Common myeloid progenitor, CD34-positive (primary cell): ENCODE measurements at regions not wholly inside any gene's neighbourhood (a gene's known extent, or its start where the extent isn't known, plus 50 kb on each side); places are given as distances from the start of the nearest gene placed in this dataset.

Source experiments
- CTCF ChIA-PET: fragments of 350-600 bp; sonication (Branson Sonifier 250); formaldehyde crosslinking; loops from one replicate; lab custom pipeline; 2021; ENCODE audit warnings: antibody characterized with exemption; lab: Charles Lee
- POLR2A ChIA-PET: fragments of 350-600 bp; sonication (Branson Sonifier 250); formaldehyde crosslinking; loops from one replicate; lab custom pipeline; 2021; ENCODE audit warnings: antibody characterized with exemption; lab: Charles Lee
- DNase-seq, 3 donors: peaks; one replicate each; pipeline versions ENCODE4 v3.0.0 to v3.0.0-alpha.2; 2013
- H3K27ac ChIP-seq, 2 experiments: 1 replicate in 1 of 2; 2 replicates in 1 of 2; pipeline ENCODE4 v1.7.0; 2013; ENCODE audit warnings: inconsistent platforms in 2 of 2, low read length in 2 of 2, mild to moderate bottlenecking in 2 of 2, low read depth in 1 of 2, moderate library complexity in 1 of 2; ENCODE audit not compliant: severe bottlenecking in 2 of 2, insufficient read depth in 1 of 2, poor library complexity in 1 of 2
- H3K27me3 ChIP-seq, 5 experiments: replicated peaks in 2 of 5; 1 replicate in 3 of 5; 2 replicates in 2 of 5; pipeline versions ENCODE4 v1.6.1 to v1.7.0; 2013; ENCODE audit warnings: low read length in 4 of 5, mild to moderate bottlenecking in 2 of 5, moderate library complexity in 2 of 5, inconsistent platforms in 1 of 5; ENCODE audit not compliant: insufficient read depth in 5 of 5, control insufficient read depth in 4 of 5
- H3K36me3 ChIP-seq, 4 experiments: 1 replicate in 2 of 4; 2 replicates in 2 of 4; pipeline versions ENCODE4 v1.6.1 to v1.7.0; 2013; ENCODE audit warnings: low read length in 3 of 4, control low read depth in 1 of 4, mild to moderate bottlenecking in 1 of 4; ENCODE audit not compliant: control insufficient read depth in 4 of 4, insufficient read depth in 4 of 4
- H3K4me1 ChIP-seq, 4 experiments: 1 replicate in 3 of 4; 2 replicates in 1 of 4; pipeline versions ENCODE4 v1.6.1 to v1.7.1; 2013; ENCODE audit warnings: low read length in 3 of 4, mild to moderate bottlenecking in 3 of 4, control low read depth in 1 of 4, inconsistent platforms in 1 of 4, moderate library complexity in 1 of 4; ENCODE audit not compliant: control insufficient read depth in 4 of 4, insufficient read depth in 4 of 4; ENCODE audit errors: control extremely low read depth in 1 of 4
- H3K4me3 ChIP-seq, 7 experiments: 1 replicate in 4 of 7; 2 replicates in 3 of 7; pipeline versions ENCODE4 v1.5.1 to v1.7.0; 2013; ENCODE audit warnings: mild to moderate bottlenecking in 7 of 7, low read length in 6 of 7, moderate library complexity in 6 of 7, inconsistent platforms in 2 of 7, low read depth in 2 of 7, control low read depth in 1 of 7; ENCODE audit not compliant: insufficient read depth in 4 of 7, control insufficient read depth in 1 of 7; ENCODE audit errors: extremely low read depth in 1 of 7
- H3K9me3 ChIP-seq, 5 experiments: 1 replicate in 4 of 5; 2 replicates in 1 of 5; pipeline versions ENCODE4 v1.6.1 to v1.7.1; 2013; ENCODE audit warnings: low read length in 4 of 5, mild to moderate bottlenecking in 2 of 5, inconsistent platforms in 1 of 5, low read depth in 1 of 5, moderate library complexity in 1 of 5; ENCODE audit not compliant: control insufficient read depth in 4 of 5, insufficient read depth in 2 of 5; ENCODE audit errors: control extremely low read depth in 1 of 5
- WGBS: methylation state at CpG from one replicate; pipeline ENCODE4 v1.1.5; 2013; ENCODE audit not compliant: insufficient coverage; 5-methylcytosine and 5-hydroxymethylcytosine counted together

DNA sequence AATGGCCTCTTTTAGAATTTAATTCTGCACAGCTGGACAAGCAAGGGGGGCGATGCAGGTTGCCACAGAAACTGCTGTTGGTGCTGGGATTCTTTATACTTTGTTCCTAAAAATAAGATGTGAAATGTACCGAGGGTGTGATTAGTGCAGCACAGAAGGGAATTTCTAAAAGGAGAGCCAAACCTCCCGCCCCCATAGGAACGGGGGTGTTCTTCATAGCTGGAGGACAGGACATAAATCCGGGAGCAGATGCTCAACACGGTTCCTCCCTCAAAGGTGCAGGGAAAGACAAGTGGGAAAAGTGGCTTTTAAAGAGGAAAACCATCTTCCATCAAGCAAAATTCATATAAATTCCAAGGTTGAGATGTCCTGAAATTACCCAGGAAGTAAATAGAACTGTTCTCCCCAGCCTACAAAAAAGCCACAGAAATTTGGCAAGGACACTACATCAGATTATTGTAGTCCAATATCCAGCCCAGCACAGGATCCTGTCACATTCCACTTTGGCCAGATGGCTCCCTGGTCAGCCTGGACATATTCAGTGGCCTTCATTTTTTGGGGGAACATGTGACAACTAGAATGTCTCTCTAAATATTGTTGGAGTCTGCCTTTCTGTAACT, 51.4 kb upstream of the TMX1 start:
- Histone ChIP-seq H3K9me3 (no peaks in the 10 kb centered on the region), H3K4me3 (no peak overlapping the region), H3K36me3 (no peaks in the 10 kb centered on the region), H3K27ac (no peak overlapping the region), H3K27me3 (no peaks in the 10 kb centered on the region), H3K4me1 (no peaks in the 10 kb centered on the region)
- CTCF ChIA-PET = no interaction called here
- no peak for DNase-seq
- 100% methylated on average over 5 of the region's 6 CpGs for WGBS
- POLR2A ChIA-PET = no interaction called here

DNA sequence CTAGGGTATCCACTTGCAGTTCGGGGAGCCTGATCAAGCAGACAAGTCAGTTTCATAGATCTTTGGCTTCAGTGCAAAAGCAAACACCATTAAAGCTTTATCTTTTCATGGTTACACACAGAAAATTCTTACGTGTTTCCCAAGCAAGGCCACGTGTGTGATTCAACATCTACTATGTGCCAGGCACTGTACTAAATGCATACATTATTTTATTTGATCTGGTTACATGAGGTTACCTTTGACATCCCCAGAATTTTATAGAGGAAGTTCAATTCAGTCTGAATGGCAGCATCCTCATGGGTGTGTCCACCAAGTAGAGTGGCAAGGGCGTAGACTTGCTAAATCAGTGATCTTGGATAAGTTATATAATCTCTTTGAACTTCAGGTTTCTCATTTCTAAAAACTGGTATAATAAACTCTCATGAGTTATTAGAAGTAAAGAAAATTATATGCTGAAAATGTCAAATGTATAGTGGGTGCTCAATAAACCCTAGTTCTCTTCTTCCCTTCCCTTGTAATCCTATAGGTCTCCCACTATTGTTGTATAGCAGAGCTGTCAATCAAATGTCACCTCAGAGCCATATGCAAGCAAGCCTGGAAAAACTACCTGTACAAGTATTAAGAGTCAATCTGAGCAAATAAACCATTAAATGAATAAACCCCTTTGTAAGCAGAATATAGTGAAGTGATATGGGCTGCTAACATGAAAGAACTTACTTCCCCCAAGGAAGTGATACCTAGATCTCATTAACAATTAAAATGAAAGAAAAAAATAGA, 50.3 kb upstream of the TMX1 start:
- 90% methylated on average over 2 of the region's 4 CpGs for WGBS
- no peaks in the 10 kb centered on the region for H3K4me1 ChIP-seq
- ChIA-PET CTCF (no interaction called here), POLR2A (no interaction called here)
- H3K27ac ChIP-seq = no peak overlapping the region
- H3K36me3 ChIP-seq = no peaks in the 10 kb centered on the region
- H3K27me3 ChIP-seq = no peaks in the 10 kb centered on the region
- no peak overlapping the region for H3K4me3 ChIP-seq
- no peak for DNase-seq
- no peaks in the 10 kb centered on the region for H3K9me3 ChIP-seq
